IPS-20b (cell line): ENCODE measurements at regions not wholly inside any gene's neighbourhood (a gene's known extent, or its start where the extent isn't known, plus 50 kb on each side); places are given as distances from the start of the nearest gene placed in this dataset.
A peak's percentile ranks its signal among the peaks of the same experiment; 100 is the strongest.
"Not testable (repeated sequence)": the region's sequence is repeated elsewhere in the genome, so short reads cannot be mapped to it uniquely, and the experiment has no call there.

Source experiments
- H3K27ac ChIP-seq: one replicate; pipeline ENCODE4 v1.5.1; 2013; ENCODE audit warnings: low read length
- H3K27me3 ChIP-seq: 2 replicates; pipeline ENCODE4 v1.6.1; 2013; ENCODE audit warnings: mild to moderate bottlenecking, low read length, inconsistent platforms; ENCODE audit not compliant: insufficient read depth
- H3K36me3 ChIP-seq: 2 replicates; pipeline ENCODE4 v1.6.1; 2013; ENCODE audit warnings: low read depth, mild to moderate bottlenecking, inconsistent platforms, low read length, moderate library complexity; ENCODE audit not compliant: insufficient read depth
- H3K4me1 ChIP-seq: 2 replicates; pipeline ENCODE4 v1.6.1; 2013; ENCODE audit warnings: mild to moderate bottlenecking, control low read depth, inconsistent platforms, low read length, moderate library complexity; ENCODE audit not compliant: insufficient read depth
- H3K4me3 ChIP-seq: 2 replicates; pipeline ENCODE4 v1.5.1; 2013; ENCODE audit warnings: mild to moderate bottlenecking, low read length, inconsistent platforms
- H3K9ac ChIP-seq: 2 replicates; pipeline ENCODE4 v1.6.1; 2013; ENCODE audit warnings: low read depth, mild to moderate bottlenecking, inconsistent platforms, low read length, moderate library complexity
- H3K9me3 ChIP-seq: 2 replicates; pipeline ENCODE4 v1.6.1; 2013; ENCODE audit warnings: mild to moderate bottlenecking, low read depth, low read length, inconsistent platforms; ENCODE audit not compliant: insufficient read depth

DNA sequence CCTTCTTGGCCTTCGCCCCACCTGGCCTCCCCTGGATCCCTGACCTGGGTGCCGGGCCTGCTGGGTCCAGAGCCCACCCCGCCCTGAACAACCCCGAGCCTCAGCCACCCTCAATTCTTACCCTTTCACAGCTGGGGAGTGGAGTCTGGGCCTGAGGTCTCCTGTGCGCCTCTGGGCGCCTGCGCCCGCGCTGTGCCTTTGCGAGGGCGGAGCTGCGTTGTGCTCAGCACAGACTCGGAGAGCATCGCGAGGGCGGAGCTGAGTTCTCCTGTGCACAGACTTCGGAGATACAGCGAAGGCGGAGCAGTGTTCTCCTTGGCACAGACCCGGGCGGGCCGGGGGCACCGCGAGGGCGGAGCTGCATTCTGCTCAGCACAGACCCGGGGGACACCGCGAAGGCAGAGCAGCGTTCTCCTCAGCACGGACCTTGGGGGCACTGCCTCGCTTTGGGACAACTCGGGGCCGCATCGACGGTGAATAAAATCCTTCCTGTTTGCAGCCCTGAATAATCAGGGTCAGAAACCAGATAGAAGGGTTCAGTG, 547.2 kb downstream of the FAM72C start:
- H3K36me3 ChIP-seq, H3K27ac ChIP-seq, H3K27me3 ChIP-seq, H3K4me1 ChIP-seq, H3K9me3 ChIP-seq, H3K9ac ChIP-seq: not testable (repeated sequence)
- peak overlapping the region; percentile 53; the same call in 1 of the 2 replicates for H3K4me3 ChIP-seq

- not testable (repeated sequence) for H3K4me3 ChIP-seq, H3K27me3 ChIP-seq, H3K9me3 ChIP-seq, H3K4me1 ChIP-seq, H3K36me3 ChIP-seq, H3K9ac ChIP-seq, H3K27ac ChIP-seq
Observed at GRCh38 chr1:143423832-143424231, 548.0 kb downstream of the FAM72C start.

- not testable (repeated sequence) for H3K27me3 ChIP-seq, H3K36me3 ChIP-seq, H3K27ac ChIP-seq, H3K4me1 ChIP-seq, H3K4me3 ChIP-seq, H3K9ac ChIP-seq, H3K9me3 ChIP-seq
Observed at GRCh38 chr1:143421290-143421689, 550.5 kb downstream of the FAM72C start.
